DND-41 (cell line): ENCODE measurements at regions not wholly inside any gene's neighbourhood (a gene's known extent, or its start where the extent isn't known, plus 50 kb on each side); places are given as distances from the start of the nearest gene placed in this dataset.

Source experiments
- ATAC-seq: fragments of 200-7000 bp; cut with Tn5 transposase; 3 replicates; pipeline ENCODE4 v1.9.1; 2021; ENCODE audit warnings: low read depth; ENCODE audit not compliant: insufficient read depth
- DNase-seq: peaks from one replicate; pipeline ENCODE4 v3.0.0-alpha.2; 2020
- H2AFZ ChIP-seq: 2 replicates; pipeline ENCODE4 v1.6.0; 2012; ENCODE audit warnings: low read depth, low read length
- H3K27ac ChIP-seq: 2 replicates; pipeline ENCODE4 v1.5.1; 2012; ENCODE audit warnings: low read length, inconsistent platforms
- H3K27me3 ChIP-seq: fragments of 200-600 bp; sonication (generic); 2 replicates; pipeline ENCODE4 v1.6.0; 2012; ENCODE audit warnings: low read length, mild to moderate bottlenecking, inconsistent platforms; ENCODE audit not compliant: insufficient read depth, poor library complexity
- H3K36me3 ChIP-seq: 2 replicates; pipeline ENCODE4 v1.5.1; 2012; ENCODE audit warnings: low read length, inconsistent platforms; ENCODE audit not compliant: insufficient read depth
- H3K4me1 ChIP-seq: 2 replicates; pipeline ENCODE4 v1.5.1; 2012; ENCODE audit warnings: mild to moderate bottlenecking, low read length; ENCODE audit not compliant: insufficient read depth
- H3K4me2 ChIP-seq: 2 replicates; pipeline ENCODE4 v1.6.0; 2012; ENCODE audit warnings: mild to moderate bottlenecking, moderate library complexity, low read length, inconsistent platforms; ENCODE audit not compliant: insufficient read depth
- H3K4me3 ChIP-seq, 2 experiments: fragments of 200-600 bp in 1 of 2; shearing (Covaris generic) in 1 of 2; 2 replicates each; pipeline ENCODE4 v1.5.1; 2012 to 2016; ENCODE audit warnings: inconsistent platforms in 2 of 2, low read length in 2 of 2, mild to moderate bottlenecking in 2 of 2, low read depth in 1 of 2, moderate library complexity in 1 of 2
- H3K79me2 ChIP-seq: 2 replicates; pipeline ENCODE4 v1.6.0; 2012; ENCODE audit warnings: low read length, inconsistent platforms; ENCODE audit not compliant: insufficient read depth
- H3K9ac ChIP-seq: 2 replicates; pipeline ENCODE4 v1.6.0; 2012; ENCODE audit warnings: low read depth, mild to moderate bottlenecking, inconsistent platforms, low read length, moderate library complexity
- H3K9me3 ChIP-seq: 2 replicates; pipeline ENCODE4 v1.5.1; 2012; ENCODE audit warnings: low read length, moderate library complexity, mild to moderate bottlenecking, inconsistent platforms; ENCODE audit not compliant: insufficient read depth, severe bottlenecking
- H4K20me1 ChIP-seq: 2 replicates; pipeline ENCODE4 v1.6.0; 2012; ENCODE audit warnings: low read length; ENCODE audit not compliant: insufficient read depth
- CTCF ChIP-seq: IDR thresholded peaks from 2 replicates; pipeline ENCODE4 v1.5.1; 2012; ENCODE audit warnings: borderline replicate concordance, low read length, moderate library complexity, mild to moderate bottlenecking; ENCODE audit not compliant: poor library complexity, severe bottlenecking; ENCODE audit errors: extremely low read depth
- EZH2 ChIP-seq: IDR thresholded peaks from 3 replicates; pipeline ENCODE4 v1.6.1; 2012; ENCODE audit warnings: borderline replicate concordance, low read depth, mild to moderate bottlenecking, moderate library complexity, low read length, inconsistent platforms; ENCODE audit not compliant: severe bottlenecking

- no peak overlapping the region for H3K4me2 ChIP-seq
- H2AFZ ChIP-seq = no peak overlapping the region
- H3K79me2 ChIP-seq = no peaks in the 10 kb centered on the region
- DNase-seq (no peak), ATAC-seq (no peak)
- H3K4me3 ChIP-seq = no peak overlapping the region
- TF ChIP-seq EZH2 (no peak), CTCF (no peak)
- no peak overlapping the region for H3K9ac ChIP-seq
- H3K36me3 ChIP-seq = no peaks in the 10 kb centered on the region
- no peaks in the 10 kb centered on the region for H3K4me1 ChIP-seq
- no peak overlapping the region for H3K27ac ChIP-seq
- no peaks in the 10 kb centered on the region for H3K27me3 ChIP-seq
- H3K9me3 ChIP-seq = no peaks in the 10 kb centered on the region
- H4K20me1 ChIP-seq = no peaks in the 10 kb centered on the region
Observed at GRCh38 chr4:17220816-17221215, 291.1 kb downstream of the QDPR start.

- H2AFZ ChIP-seq = no peak overlapping the region
Observed at GRCh38 chr4:17218786-17219185, 293.1 kb downstream of the QDPR start.

DNA sequence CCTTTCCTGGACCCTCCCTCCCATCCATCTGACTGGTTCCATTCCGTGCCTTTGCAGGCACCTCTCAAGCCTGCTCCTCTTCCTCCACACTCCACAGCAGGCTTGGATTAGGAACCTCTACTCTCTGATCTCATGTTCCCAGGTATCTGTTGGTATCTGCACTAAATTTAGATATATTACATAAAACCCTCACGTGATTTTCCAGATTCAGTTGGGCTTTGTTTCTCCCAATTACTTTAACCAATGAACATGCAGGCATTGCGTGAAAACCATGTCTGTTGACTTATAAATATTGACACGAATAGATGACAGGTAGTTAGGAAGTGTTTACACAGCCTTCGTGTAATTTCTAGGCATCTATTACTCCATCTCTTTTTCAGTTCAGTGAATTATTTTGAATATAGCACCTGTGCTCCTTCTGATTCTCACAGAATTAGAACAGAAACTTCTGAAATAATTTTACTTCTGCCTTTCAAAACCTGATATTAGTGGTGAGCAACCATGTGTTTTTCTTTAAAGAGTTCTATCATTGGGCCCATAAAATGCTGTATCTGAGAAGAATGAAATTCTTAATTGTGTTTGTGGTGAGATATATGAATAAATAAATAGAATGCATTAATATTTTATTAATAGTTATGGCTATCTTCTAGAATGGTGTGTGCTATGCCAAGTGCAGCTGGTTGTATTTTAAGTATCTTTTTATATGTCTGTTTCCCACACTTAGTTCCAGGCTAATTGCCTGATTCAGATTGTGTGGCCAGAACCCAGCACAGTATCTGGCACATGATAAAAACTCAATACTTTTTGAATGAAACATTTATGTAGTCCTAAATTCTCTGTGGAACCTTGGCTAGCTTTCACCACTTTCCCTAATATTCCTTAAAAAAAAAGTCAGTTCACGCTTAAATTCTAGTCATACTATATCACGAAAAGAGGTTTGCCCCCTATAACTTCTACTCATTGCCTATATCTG, 304.8 kb downstream of the QDPR start:
- H3K4me3 ChIP-seq = no peak overlapping the region
- H3K4me2 ChIP-seq = no peak overlapping the region
- H3K4me1 ChIP-seq = no peaks in the 10 kb centered on the region
- no peaks in the 10 kb centered on the region for H3K9me3 ChIP-seq
- H4K20me1 ChIP-seq = no peaks in the 10 kb centered on the region
- H2AFZ ChIP-seq = no peak overlapping the region
- H3K27me3 ChIP-seq = no peaks in the 10 kb centered on the region
- H3K79me2 ChIP-seq = no peaks in the 10 kb centered on the region
- ATAC-seq (no peak), DNase-seq (no peak)
- H3K36me3 ChIP-seq = no peaks in the 10 kb centered on the region
- TF ChIP-seq CTCF = no peak
- no peak for TF ChIP-seq EZH2
- no peak overlapping the region for H3K9ac ChIP-seq
- no peak overlapping the region for H3K27ac ChIP-seq

More at GRCh38 chr4:17218786-17219185, 293.1 kb downstream of the QDPR start:
- Histone ChIP-seq H3K36me3 (no peaks in the 10 kb centered on the region), H4K20me1 (no peaks in the 10 kb centered on the region), H3K4me3 (no peak overlapping the region), H3K4me1 (no peaks in the 10 kb centered on the region), H3K9ac (no peak overlapping the region), H3K9me3 (peaks cover 4% of the 10 kb centered on the region), H3K79me2 (no peaks in the 10 kb centered on the region), H3K27ac (no peak overlapping the region), H3K4me2 (no peak overlapping the region), H3K27me3 (no peaks in the 10 kb centered on the region)
- TF ChIP-seq CTCF (no peak), EZH2 (no peak)
- DNase-seq (no peak), ATAC-seq (no peak)
